GM12878 (cell line): ENCODE measurements at regions not wholly inside any gene's neighbourhood (a gene's known extent, or its start where the extent isn't known, plus 50 kb on each side); places are given as distances from the start of the nearest gene placed in this dataset.

Experiments
- ATAC-seq: fragments of 200-7000 bp; cut with Tn5 transposase; 3 replicates; pipeline ENCODE4 v1.9.1; 2020; ENCODE audit warnings: mild to moderate bottlenecking, moderate library complexity
- BruUV-seq: library from RNA; stranded (reverse); fragments of 400-500 nt; replicated peaks from 2 replicates; lab custom pipeline; 2021; lab: Mats Ljungman, UMichigan
- CTCF ChIA-PET: fragments of 300-600 bp; sonication (Branson Sonifier 250); formaldehyde crosslinking; extraction: SDS; loops from one replicate; lab custom pipeline; 2021; ENCODE audit warnings: inconsistent platforms; lab: Yijun Ruan, JAX
- POLR2A ChIA-PET: fragments of 350-600 bp; formaldehyde crosslinking; extraction: SDS; loops from one replicate; lab custom pipeline; 2021; ENCODE audit warnings: inconsistent platforms; lab: Charles Lee
- RAD21 ChIA-PET: fragments of 300-600 bp; sonication (Branson Sonifier 250); formaldehyde crosslinking; loops from one replicate; lab custom pipeline; 2023; ENCODE audit warnings: antibody characterized with exemption; ENCODE audit not compliant: unreplicated experiment; lab: Charles Lee
- SMC1A ChIA-PET: fragments of 300-600 bp; sonication (Branson Sonifier 250); formaldehyde crosslinking; loops from one replicate; lab custom pipeline; 2023; ENCODE audit not compliant: unreplicated experiment, uncharacterized antibody; lab: Charles Lee
- DNase-seq: peaks from one replicate; pipeline ENCODE4 v3.0.0-alpha.2; 2011; ENCODE audit warnings: low read depth, low spot score
- FAIRE-seq: peaks from 3 replicates; lab custom pipeline; 2011; peaks lifted over from hg19 to GRCh38; lab: Jason Lieb, UNC
- H2AFZ ChIP-seq: 2 replicates; pipeline ENCODE4 v1.6.0; 2011; ENCODE audit warnings: low read depth, low read length, control low read depth; ENCODE audit not compliant: control insufficient read depth
- H3K27ac ChIP-seq: 2 replicates; pipeline ENCODE4 v1.5.1; 2011; ENCODE audit warnings: control low read depth; ENCODE audit not compliant: control insufficient read depth, insufficient read depth
- H3K27me3 ChIP-seq, 2 experiments: replicated peaks in 1 of 2; 2 replicates each; pipeline versions ENCODE4 v1.6.0 to v1.6.1; 2011; ENCODE audit warnings: low read length in 1 of 2; ENCODE audit not compliant: control insufficient read depth in 2 of 2, insufficient read depth in 2 of 2
- H3K36me3 ChIP-seq, 2 experiments: 2 replicates each; pipeline ENCODE4 v1.5.1; 2011; ENCODE audit warnings: low read length in 1 of 2; ENCODE audit not compliant: control insufficient read depth in 2 of 2, insufficient read depth in 2 of 2
- H3K4me1 ChIP-seq: 2 replicates; pipeline ENCODE4 v1.6.1; 2011; ENCODE audit warnings: mild to moderate bottlenecking, low read length, moderate library complexity, mixed read lengths; ENCODE audit not compliant: control insufficient read depth, insufficient read depth
- H3K4me2 ChIP-seq: 2 replicates; pipeline ENCODE4 v1.6.0; 2011; ENCODE audit warnings: control low read depth; ENCODE audit not compliant: control insufficient read depth, insufficient read depth
- H3K4me3 ChIP-seq: fragments of 200-600 bp; sonication (generic); 2 replicates; pipeline ENCODE4 v1.5.1; 2016
- H3K79me2 ChIP-seq: 2 replicates; pipeline ENCODE4 v1.6.0; 2011; ENCODE audit warnings: low read length; ENCODE audit not compliant: control insufficient read depth, insufficient read depth
- H3K9ac ChIP-seq: 2 replicates; pipeline ENCODE4 v1.8.0; 2011; ENCODE audit warnings: low read length, control low read depth, mixed read lengths; ENCODE audit not compliant: control insufficient read depth, insufficient read depth
- H3K9me3 ChIP-seq: replicated peaks from 3 replicates; pipeline ENCODE4 v1.5.1; 2011; ENCODE audit warnings: mild to moderate bottlenecking, low read length; ENCODE audit not compliant: control insufficient read depth, insufficient read depth
- H4K20me1 ChIP-seq: 2 replicates; pipeline ENCODE4 v1.6.0; 2011; ENCODE audit not compliant: control insufficient read depth, insufficient read depth
- BHLHE40 ChIP-seq, 2 experiments: fragments of 450-650 bp in 1 of 2; IDR thresholded peaks; 2 replicates each; pipeline ENCODE4 v1.6.1; 2011 to 2017; ENCODE audit warnings: low read depth in 2 of 2, borderline replicate concordance in 1 of 2, improper control_type of control experiment in 1 of 2, low read length in 1 of 2, mild to moderate bottlenecking in 1 of 2
- CHD1 ChIP-seq: IDR thresholded peaks from 2 replicates; pipeline ENCODE4 v1.6.1; 2012; ENCODE audit warnings: low read depth, low read length, improper control_type of control experiment
- ELK1 ChIP-seq: IDR thresholded peaks from 2 replicates; pipeline ENCODE4 v1.6.1; 2012; ENCODE audit warnings: low read depth, low read length, improper control_type of control experiment
- IKZF2 ChIP-seq, 2 experiments: fragments of 450-650 bp; IDR thresholded peaks; 2 replicates each; pipeline ENCODE4 v1.6.1; 2017; ENCODE audit warnings: mild to moderate bottlenecking in 2 of 2, moderate library complexity in 2 of 2
- IRF4 ChIP-seq: IDR thresholded peaks from 2 replicates; pipeline ENCODE4 v1.6.1; 2011; ENCODE audit warnings: low read depth, low read length
- JUND ChIP-seq: IDR thresholded peaks from 2 replicates; pipeline ENCODE4 v1.6.1; 2012; ENCODE audit warnings: low read depth, mild to moderate bottlenecking, low read length, improper control_type of control experiment, moderate library complexity
- POU2F2 ChIP-seq: IDR thresholded peaks from 3 replicates; pipeline ENCODE4 v1.6.1; 2011; ENCODE audit warnings: low read depth, mild to moderate bottlenecking, low read length, borderline replicate concordance
- SMC3 ChIP-seq: IDR thresholded peaks from 2 replicates; pipeline ENCODE4 v1.6.1; 2011; ENCODE audit warnings: low read length, improper control_type of control experiment, borderline replicate concordance
- TCF3 ChIP-seq: IDR thresholded peaks from 2 replicates; pipeline ENCODE4 v1.6.1; 2012; ENCODE audit warnings: low read depth, mild to moderate bottlenecking, low read length, borderline replicate concordance; ENCODE audit not compliant: insufficient read depth
- ZNF207 ChIP-seq: fragments of 450-650 bp; IDR thresholded peaks from 2 replicates; pipeline ENCODE4 v1.6.1; 2014; ENCODE audit warnings: antibody characterized with exemption, mild to moderate bottlenecking, borderline replicate concordance
- ZNF274 ChIP-seq: IDR thresholded peaks from one replicate; pipeline ENCODE4 v1.8.0; 2011; ENCODE audit not compliant: insufficient read length, insufficient read depth
- WGBS: methylation state at CpG from one replicate; pipeline ENCODE4 v1.1.6; 2016; ENCODE audit warnings: low lambda C conversion rate; ENCODE audit not compliant: insufficient replicate concordance, insufficient coverage; ENCODE audit errors: missing lambda C conversion rate; 5-methylcytosine and 5-hydroxymethylcytosine counted together
- in situ Hi-C: fragments of 300-500 bp; cut with MboI; formaldehyde crosslinking; loops from 9 replicates; pipeline ENCODE4 v1.14.3; 2018; ENCODE audit warnings: mixed read lengths
- intact Hi-C: fragments of 100-400 bp; cut with micrococcal nuclease; formaldehyde crosslinking; loops from one replicate; pipeline ENCODE4 v1.14.2; 2022; ENCODE audit not compliant: unreplicated experiment

- no peak overlapping the region for H3K9ac ChIP-seq
- no peak overlapping the region for H3K4me3 ChIP-seq
- no peaks in the 10 kb centered on the region for H3K4me1 ChIP-seq
- ATAC-seq: no peak
- ChIA-PET CTCF (no interaction called here), SMC1A (no interaction called here)
- no peaks in the 10 kb centered on the region for H3K27me3 ChIP-seq
- FAIRE-seq: no peak
- H4K20me1 ChIP-seq: no peaks in the 10 kb centered on the region
- TF ChIP-seq JUND (no peak), ZNF274 (no peak), TCF3 (no peak), IKZF2 (IDR thresholded peaks at IDR 0.05) (no peak), BHLHE40 (IDR thresholded peaks at IDR 0.05; ENCODE audit: borderline replicate concordance in 1 of 2, low read depth in 2 of 2, low read length in 1 of 2) (no peak), CHD1 (no peak), POU2F2 (no peak), ELK1 (no peak), IRF4 (no peak), ZNF207 (no peak), SMC3 (no peak)
- TF ChIP-seq, all 136 proteins: peak for 0
- intact Hi-C loops: no loop called here
- RAD21 ChIA-PET: no interaction called here
- Histone ChIP-seq H3K27ac (no peak overlapping the region), H3K4me2 (no peak overlapping the region), H3K79me2 (no peaks in the 10 kb centered on the region), H2AFZ (no peak overlapping the region), H3K36me3 (no peaks in the 10 kb centered on the region), H3K9me3 (no peaks in the 10 kb centered on the region)
- POLR2A ChIA-PET: no interaction called here
- 54% methylated on average over 5 of the region's 5 CpGs for WGBS
- in situ Hi-C loops: no loop called here
- BruUV-seq: no TSS peak
- no peak for DNase-seq
Observed at GRCh38 chr2:226660124-226660523, 139.5 kb downstream of the IRS1 start.
